GM21723 (cell line): ENCODE measurements at regions not wholly inside any gene's neighbourhood (a gene's known extent, or its start where the extent isn't known, plus 50 kb on each side); places are given as distances from the start of the nearest gene placed in this dataset.
A peak's percentile ranks its signal among the peaks of the same experiment; 100 is the strongest.

Source experiments
- ATAC-seq: cut with Tn5 transposase; IDR thresholded peaks from one replicate; pipeline ENCODE4 v1.9.1; 2021; ENCODE audit warnings: mild to moderate bottlenecking, moderate library complexity; ENCODE audit not compliant: unreplicated experiment

- ATAC-seq, result no peak
Observed at GRCh38 chr3:34174740-34175139, 376.3 kb downstream of the PDCD6IP start.

- no peak for ATAC-seq
Observed at GRCh38 chr3:34175636-34176176, 377.3 kb downstream of the PDCD6IP start.

DNA sequence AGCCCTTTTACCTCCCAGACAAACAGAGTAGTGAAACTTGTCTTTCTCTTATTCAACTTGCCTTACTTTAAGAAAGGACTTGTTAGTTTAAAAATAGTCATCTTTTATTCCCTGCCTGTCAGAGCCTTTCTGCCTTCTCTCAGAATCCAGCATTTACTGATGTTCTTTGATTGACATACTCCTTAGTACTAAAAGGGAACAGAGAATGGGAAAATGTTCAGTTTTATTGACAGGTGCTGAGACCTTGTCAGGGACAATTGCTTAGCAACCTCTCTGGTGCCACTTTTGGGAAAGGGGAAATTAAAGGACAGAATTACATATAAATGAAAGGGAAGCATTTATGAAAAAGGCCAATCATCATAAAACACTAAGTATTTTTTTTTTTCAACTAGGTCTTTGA is 378.3 kb downstream of the PDCD6IP start:
- no peak for ATAC-seq

- ATAC-seq, result no peak
Observed at GRCh38 chr3:34178415-34178814, 380.0 kb downstream of the PDCD6IP start.

- no peak for ATAC-seq
Observed at GRCh38 chr3:34179716-34180115, 381.3 kb downstream of the PDCD6IP start.

DNA sequence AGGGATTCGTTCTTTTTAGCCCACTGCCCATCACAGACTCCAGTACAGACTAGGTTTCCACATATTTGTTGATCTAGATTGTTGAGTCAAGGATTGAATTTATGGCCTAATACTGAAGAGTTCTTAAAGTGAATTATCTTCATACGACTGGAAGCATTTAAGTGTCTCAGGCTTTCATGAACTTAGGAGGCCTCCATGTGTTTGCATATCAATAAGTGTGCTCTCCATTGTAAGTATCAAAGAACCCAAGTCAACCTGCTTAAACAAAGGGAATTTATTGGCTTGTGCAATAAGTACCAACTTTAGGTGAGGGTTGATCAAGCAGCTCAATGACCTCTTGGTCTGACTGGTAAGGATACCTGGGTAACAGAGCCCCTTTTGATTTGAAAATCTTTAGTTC is 382.1 kb downstream of the PDCD6IP start:
- ATAC-seq, result no peak

- no peak for ATAC-seq
Observed at GRCh38 chr3:34183114-34183513, 384.7 kb downstream of the PDCD6IP start.

- no peak for ATAC-seq
Observed at GRCh38 chr3:34183611-34184340, 385.3 kb downstream of the PDCD6IP start.

DNA sequence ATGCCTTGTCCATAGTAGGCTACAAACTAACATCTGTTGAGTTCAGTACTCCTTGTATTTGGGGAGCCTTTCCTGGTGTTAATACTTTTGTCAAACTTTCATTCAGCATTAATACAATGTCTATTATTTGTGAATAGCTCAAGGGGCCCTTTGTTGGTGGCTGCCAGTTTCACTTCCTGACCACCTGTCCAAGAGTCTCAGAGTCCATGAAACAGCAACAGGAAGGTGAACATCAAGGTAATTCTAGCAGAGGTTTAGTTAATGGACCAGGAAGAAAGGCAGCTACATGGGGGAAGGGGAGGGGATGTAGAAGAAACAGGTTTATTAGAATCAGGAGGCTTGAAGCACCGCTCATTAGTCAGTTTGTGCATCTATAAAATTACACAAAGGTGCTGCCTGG is 386.9 kb downstream of the PDCD6IP start:
- no peak for ATAC-seq

- no peak for ATAC-seq
Observed at GRCh38 chr3:34189133-34189532, 390.7 kb downstream of the PDCD6IP start.

DNA sequence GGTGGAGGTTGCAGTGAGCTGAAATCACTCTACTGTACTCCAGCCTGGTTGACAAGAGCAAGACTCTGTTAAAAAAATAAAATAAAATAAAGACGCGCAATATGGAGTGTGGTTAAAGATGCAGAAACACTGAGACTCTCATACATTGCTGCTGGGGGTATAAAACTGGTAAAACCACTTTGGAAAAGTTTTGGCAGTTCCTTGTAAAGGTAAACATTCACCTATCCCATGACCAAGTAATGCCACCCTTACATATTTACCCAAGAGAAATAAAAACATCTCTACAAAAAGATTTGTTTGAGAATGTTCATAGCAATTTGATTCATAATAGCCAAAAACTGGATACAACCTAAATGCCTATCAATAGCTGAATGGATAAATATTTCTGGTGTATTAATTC is 398.5 kb downstream of the PDCD6IP start:
- no peak for ATAC-seq

DNA sequence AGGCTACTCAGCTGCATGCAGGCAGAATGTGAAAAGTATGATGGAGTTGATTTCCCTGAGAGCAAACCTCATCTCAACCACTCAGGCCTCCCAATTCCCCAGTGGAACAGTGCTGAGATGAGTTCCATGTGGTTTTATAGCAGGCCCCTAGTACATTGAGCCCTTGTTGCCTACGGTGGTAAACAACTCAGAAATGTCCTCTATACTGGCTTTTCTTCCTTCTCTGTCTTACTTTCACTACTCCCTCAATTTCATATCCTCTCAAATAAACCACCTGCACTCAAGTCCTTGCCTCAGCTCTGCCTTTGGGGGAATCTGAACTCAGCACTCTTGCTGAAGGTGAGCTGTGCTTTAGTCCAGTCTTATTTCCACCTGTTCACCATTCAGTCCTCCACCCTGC is 399.9 kb downstream of the PDCD6IP start:
- peak; percentile 64 for ATAC-seq

DNA sequence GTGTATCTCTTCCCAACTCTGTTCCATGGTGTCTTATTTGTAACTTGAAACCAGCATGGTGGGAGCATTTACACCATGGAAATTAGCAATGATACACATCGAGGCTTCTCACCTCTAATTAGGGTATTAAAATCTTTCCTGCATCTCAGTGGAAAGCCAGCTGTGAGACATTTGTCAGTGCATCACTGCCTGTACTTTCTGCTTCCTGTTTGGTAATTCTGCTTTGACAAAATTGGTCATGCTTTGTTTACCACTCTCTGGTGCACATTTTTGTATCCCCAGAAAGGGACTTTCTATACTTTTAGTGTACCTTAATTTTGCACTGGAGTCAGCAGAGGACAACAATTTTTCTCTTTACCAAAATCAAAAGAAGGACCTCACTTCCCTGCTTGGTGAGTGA is 402.1 kb downstream of the PDCD6IP start:
- peak; percentile 80 for ATAC-seq

- ATAC-seq, result no peak
Observed at GRCh38 chr3:34202975-34203374, 404.5 kb downstream of the PDCD6IP start.

DNA sequence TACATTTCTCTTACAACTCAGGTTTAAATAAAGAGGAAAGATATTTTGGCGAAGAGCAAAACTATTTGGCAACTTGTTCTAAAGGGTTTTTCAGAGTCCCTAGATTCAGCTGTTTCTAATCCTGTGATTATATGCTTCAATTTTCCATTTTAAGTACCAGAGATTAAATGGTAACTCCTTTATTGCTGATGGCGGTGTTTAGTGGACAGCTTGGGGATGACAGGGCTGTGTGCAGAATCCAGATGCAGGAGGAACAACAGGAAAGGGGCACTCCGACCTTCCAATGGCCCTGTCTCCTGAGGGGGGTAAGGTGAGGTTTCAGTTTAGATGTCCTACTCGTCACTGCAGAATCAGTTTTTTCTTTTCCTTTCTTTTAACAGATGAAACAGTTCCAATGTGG is 405.0 kb downstream of the PDCD6IP start:
- ATAC-seq, result no peak

DNA sequence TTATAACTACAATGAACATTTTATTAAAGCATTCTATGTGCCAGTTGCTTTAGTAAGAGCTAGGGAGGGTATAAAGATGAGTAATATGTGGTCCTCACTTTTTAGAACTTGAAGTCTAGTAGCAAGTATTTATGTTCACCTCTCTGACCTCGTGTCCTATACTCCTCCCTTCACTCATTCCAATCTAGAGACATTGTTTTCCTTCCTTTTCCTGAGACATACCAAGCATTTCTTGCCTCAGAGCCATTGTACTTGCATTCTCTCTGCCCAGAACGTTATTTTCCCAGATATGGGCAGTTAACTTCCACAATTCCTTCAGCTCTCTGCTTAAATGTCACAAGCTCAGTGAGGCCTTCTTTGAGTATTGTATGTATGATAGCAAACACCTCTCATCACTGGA is 408.6 kb downstream of the PDCD6IP start:
- no peak for ATAC-seq

- no peak for ATAC-seq
Observed at GRCh38 chr3:34207806-34208205, 409.4 kb downstream of the PDCD6IP start.

GRCh38 chr3:34212175-34212574 is 413.7 kb downstream of the PDCD6IP start:
- no peak for ATAC-seq

DNA sequence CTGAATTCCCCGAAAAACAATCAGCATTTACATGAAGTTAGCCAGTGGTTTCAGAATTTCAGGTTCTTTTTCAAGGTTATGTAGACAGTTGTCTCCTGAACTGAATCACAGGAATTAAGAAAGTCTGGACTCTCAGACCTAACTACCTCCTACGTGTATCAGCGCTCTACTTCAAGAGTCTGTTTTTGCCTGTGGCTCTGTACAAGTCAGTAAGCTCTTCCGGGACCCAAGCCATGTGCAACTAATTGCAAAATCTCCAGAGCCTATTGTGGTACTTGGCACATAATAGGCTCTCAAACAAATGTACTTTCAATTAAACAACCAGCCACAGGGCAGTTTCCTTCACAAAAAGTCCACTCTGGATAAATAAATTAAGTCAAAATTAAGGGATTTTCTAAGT is 414.2 kb downstream of the PDCD6IP start:
- no peak for ATAC-seq

DNA sequence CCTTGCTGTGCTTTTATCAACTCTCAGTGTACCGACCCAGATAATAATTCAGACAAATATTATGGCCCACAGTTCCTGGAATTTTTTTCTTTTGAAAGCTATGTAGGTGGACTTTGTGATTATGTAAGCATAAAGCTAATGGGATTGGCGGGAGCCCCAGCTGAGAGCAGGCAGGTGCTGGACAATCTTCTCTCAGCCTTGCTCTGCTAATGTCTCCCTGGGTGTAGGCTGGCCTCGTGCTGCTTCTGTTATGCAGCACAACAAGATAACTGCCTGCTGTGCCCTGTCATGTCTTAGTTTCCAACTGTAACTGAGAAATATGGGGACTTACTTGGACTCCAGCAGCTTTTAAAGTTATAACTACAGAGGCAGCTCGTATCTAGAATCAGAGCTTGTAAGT is 415.0 kb downstream of the PDCD6IP start:
- ATAC-seq, result no peak

DNA sequence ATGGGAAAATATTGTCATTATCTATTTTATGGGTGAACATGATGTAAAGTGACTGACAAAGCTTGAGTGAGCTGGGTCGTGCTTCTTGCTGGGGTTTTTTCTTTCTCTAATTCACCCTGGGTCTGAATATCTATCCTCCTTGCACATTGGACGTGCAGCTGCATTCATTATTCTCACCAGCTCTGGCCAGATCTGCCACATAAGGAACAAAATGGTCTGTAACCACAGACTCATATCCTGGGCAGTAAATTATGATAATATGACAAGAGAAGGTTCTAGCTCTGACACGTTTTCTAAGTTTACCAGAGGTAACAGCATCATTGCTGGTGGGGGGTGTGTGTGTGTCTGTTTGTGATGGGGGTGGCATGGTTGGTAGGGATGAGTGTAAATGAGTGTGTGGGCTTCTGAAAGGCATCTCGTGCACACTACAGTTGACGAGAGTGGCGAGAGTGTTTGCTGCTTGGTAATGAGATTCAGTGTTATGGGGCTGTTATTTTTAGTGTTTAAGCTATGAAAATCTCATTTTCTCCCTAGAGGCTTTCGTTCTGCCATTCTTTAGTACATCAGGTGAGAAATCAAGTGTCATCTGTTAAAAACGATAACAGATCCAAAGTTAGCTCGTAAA is 418.4 kb downstream of the PDCD6IP start:
- ATAC-seq, result no peak

GRCh38 chr3:34218706-34219385 is 420.4 kb downstream of the PDCD6IP start:
- no peak for ATAC-seq
